Right atrium auricular region (tissue), 2 donors: ENCODE measurements at regions not wholly inside any gene's neighbourhood (a gene's known extent, or its start where the extent isn't known, plus 50 kb on each side); places are given as distances from the start of the nearest gene placed in this dataset.

ENCODE experiments used
- DNase-seq: peaks from one replicate; pipeline ENCODE4 v3.0.0-alpha.2; 2019; ENCODE audit warnings: low spot score
- H3K27ac ChIP-seq, 2 donors: fragments of 200-600 bp; sonication (generic); 1 replicate in 1 of 2; 2 replicates in 1 of 2; pipeline ENCODE4 v1.5.1; 2016 to 2019
- H3K27me3 ChIP-seq, 2 donors: fragments of 200-600 bp; sonication (generic); one replicate each; pipeline versions ENCODE4 v1.5.1 to v1.6.0; 2017 to 2019
- H3K36me3 ChIP-seq: fragments of 200-600 bp; sonication (generic); one replicate; pipeline ENCODE4 v1.5.1; 2016
- H3K4me1 ChIP-seq, 2 donors: fragments of 200-600 bp; sonication (generic); one replicate each; pipeline versions ENCODE4 v1.5.1 to v1.6.0; 2017 to 2019
- H3K4me3 ChIP-seq, 2 donors: fragments of 200-600 bp; sonication (generic); 1 replicate in 1 of 2; 2 replicates in 1 of 2; pipeline ENCODE4 v1.5.1; 2017 to 2019; ENCODE audit warnings: mild to moderate bottlenecking in 1 of 2, moderate library complexity in 1 of 2
- H3K9me3 ChIP-seq, 2 donors: fragments of 200-600 bp; sonication (generic); one replicate each; pipeline ENCODE4 v1.5.1; 2019
- TF ChIP-seq, protein P1 (sequence below), 2 donors: fragments of 200-600 bp; sonication (generic); IDR thresholded peaks; one replicate each; pipeline ENCODE4 v1.5.1; 2019; ENCODE audit warnings: antibody characterized with exemption in 2 of 2

GRCh38 chr1:94602316-94602715 lies 60.8 kb upstream of the F3 start:
- Histone ChIP-seq H3K27me3 (no peaks in the 10 kb centered on the region), H3K4me1 (no peaks in the 10 kb centered on the region), H3K4me3 (no peak overlapping the region), H3K36me3 (no peaks in the 10 kb centered on the region), H3K27ac (no peak overlapping the region), H3K9me3 (no peaks in the 10 kb centered on the region)
- TF ChIP-seq, protein P1, sequence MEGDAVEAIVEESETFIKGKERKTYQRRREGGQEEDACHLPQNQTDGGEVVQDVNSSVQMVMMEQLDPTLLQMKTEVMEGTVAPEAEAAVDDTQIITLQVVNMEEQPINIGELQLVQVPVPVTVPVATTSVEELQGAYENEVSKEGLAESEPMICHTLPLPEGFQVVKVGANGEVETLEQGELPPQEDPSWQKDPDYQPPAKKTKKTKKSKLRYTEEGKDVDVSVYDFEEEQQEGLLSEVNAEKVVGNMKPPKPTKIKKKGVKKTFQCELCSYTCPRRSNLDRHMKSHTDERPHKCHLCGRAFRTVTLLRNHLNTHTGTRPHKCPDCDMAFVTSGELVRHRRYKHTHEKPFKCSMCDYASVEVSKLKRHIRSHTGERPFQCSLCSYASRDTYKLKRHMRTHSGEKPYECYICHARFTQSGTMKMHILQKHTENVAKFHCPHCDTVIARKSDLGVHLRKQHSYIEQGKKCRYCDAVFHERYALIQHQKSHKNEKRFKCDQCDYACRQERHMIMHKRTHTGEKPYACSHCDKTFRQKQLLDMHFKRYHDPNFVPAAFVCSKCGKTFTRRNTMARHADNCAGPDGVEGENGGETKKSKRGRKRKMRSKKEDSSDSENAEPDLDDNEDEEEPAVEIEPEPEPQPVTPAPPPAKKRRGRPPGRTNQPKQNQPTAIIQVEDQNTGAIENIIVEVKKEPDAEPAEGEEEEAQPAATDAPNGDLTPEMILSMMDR (IDR thresholded peaks at IDR 0.05) = no peak
- DNase-seq = peak; percentile 64

GRCh38 chr1:94600556-94600955 lies 59.0 kb upstream of the F3 start:
- H3K27me3 ChIP-seq = no peaks in the 10 kb centered on the region
- DNase-seq = peak; percentile 23
- no peaks in the 10 kb centered on the region for H3K9me3 ChIP-seq
- H3K4me3 ChIP-seq = no peak overlapping the region
- H3K36me3 ChIP-seq = no peaks in the 10 kb centered on the region
- H3K4me1 ChIP-seq = no peaks in the 10 kb centered on the region
- TF ChIP-seq, protein P1 (IDR thresholded peaks at IDR 0.05) = no peak
- no peak overlapping the region for H3K27ac ChIP-seq

DNA sequence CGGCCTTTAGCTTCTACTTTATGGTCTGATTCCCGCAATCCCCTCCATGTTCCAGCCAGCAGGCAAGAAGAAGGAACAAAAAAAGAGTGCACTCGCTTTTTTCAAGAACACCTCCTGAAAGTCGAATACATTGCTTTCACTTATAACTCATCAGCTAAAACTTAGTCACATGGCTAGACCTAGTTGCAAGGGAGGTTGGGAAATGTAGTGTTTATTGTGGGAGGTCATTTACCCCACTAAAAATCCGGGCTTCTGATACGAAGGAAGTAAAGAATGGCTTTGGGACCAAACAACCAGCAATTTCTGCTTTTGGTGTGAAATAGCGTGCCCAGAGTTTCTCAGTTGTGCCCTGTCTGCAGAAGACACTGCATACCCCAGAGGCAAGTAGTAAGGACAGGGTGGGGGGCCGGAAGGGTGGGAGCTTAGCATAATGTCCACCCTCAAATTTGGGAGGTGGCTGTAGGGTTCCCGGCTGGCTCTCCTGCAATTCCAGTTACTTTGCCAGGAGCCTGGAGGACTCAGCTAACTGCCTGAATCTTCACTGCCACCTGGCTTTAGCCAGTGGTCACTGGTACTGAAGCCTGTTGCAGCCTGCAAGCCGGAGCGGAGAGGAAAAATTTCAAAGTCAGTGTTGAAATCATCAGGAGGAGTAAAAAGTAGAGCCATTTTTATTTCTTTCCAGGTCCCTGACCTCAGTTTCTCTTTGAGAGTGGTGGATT lies 57.7 kb upstream of the F3 start:
- no peak overlapping the region for H3K4me3 ChIP-seq
- no peaks in the 10 kb centered on the region for H3K9me3 ChIP-seq
- TF ChIP-seq, protein P1 (IDR thresholded peaks at IDR 0.05) = peak; percentile 31 to 75
- DNase-seq = no peak
- H3K27ac ChIP-seq = no peak overlapping the region
- no peaks in the 10 kb centered on the region for H3K36me3 ChIP-seq
- H3K4me1 ChIP-seq = no peaks in the 10 kb centered on the region
- H3K27me3 ChIP-seq = no peaks in the 10 kb centered on the region

DNA sequence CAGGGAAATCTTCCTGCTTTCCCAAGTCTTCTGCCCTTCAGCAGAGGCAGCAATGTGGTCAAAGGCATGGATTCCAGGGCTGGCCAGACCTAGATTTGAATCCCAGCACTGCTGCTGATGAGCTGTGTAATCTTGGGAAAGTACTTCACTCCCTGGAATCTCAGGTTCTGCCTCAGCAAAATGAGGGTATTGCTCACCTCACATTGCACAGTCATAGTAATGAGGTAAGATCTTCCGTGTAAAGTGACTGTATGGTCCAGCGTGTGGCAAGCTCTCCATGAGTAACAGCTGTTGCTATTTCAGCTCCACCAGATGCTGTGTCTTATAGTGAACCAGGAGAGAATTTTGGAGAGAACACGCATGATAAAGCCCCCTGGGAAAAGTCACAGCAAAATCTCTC lies 56.1 kb upstream of the F3 start:
- H3K9me3 ChIP-seq = no peaks in the 10 kb centered on the region
- H3K27me3 ChIP-seq = no peaks in the 10 kb centered on the region
- no peak overlapping the region for H3K27ac ChIP-seq
- no peak overlapping the region for H3K4me3 ChIP-seq
- DNase-seq = no peak
- H3K4me1 ChIP-seq = no peaks in the 10 kb centered on the region
- TF ChIP-seq, protein P1 (IDR thresholded peaks at IDR 0.05) = no peak
- no peaks in the 10 kb centered on the region for H3K36me3 ChIP-seq

DNA sequence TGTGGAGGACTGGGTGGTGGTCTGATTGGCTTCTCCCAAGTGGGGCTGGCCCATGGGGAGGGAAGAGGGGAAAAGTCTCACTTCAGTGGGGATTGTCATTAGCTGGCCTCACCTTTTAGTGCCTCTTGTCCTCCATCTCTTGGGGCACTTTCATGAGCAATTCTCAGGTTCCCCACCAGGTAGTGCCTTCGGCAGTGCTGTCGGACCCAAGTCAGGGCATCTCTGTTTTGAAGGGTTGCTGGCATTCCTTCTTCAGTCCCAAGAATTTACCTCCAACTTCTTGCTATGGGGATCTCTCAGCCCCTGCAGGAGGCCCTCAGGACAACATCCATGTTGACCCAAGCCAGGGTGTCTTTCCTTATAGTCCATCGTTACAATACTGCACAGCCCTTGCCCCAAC lies 54.7 kb upstream of the F3 start:
- Histone ChIP-seq H3K27me3 (no peaks in the 10 kb centered on the region), H3K36me3 (no peaks in the 10 kb centered on the region), H3K9me3 (no peaks in the 10 kb centered on the region), H3K27ac (no peak overlapping the region), H3K4me3 (no peak overlapping the region), H3K4me1 (peaks cover 0 to 4% of the 10 kb centered on the region in 2 donors)
- DNase-seq = no peak
- TF ChIP-seq, protein P1 (IDR thresholded peaks at IDR 0.05) = no peak

- DNase-seq = no peak
- H3K4me1 ChIP-seq = peaks cover 0 to 10% of the 10 kb centered on the region in 2 donors
- H3K4me3 ChIP-seq = no peak overlapping the region
- no peaks in the 10 kb centered on the region for H3K36me3 ChIP-seq
- H3K27ac ChIP-seq = no peak overlapping the region
- no peaks in the 10 kb centered on the region for H3K9me3 ChIP-seq
- H3K27me3 ChIP-seq = no peaks in the 10 kb centered on the region
- TF ChIP-seq, protein P1 (IDR thresholded peaks at IDR 0.05) = no peak
Measured at GRCh38 chr1:94595658-94596057, 54.1 kb upstream of the F3 start.
